ENCODE measurements at regions not wholly inside any gene's neighbourhood (a gene's known extent, or its start where the extent isn't known, plus 50 kb on each side); places are given as distances from the start of the nearest gene placed in this dataset.

- Histone ChIP-seq H4K20me1 (ENCODE audit: control insufficient read depth, insufficient read depth, low read depth, low read length) (no peaks in the 10 kb centered on the region), H3K4me2 (ENCODE audit: low read length) (no peak overlapping the region), H3F3A (ENCODE audit: control insufficient read depth, insufficient read depth) (no peaks in the 10 kb centered on the region), H3K9me3 (ENCODE audit: control insufficient read depth, insufficient read depth, low read length) (no peaks in the 10 kb centered on the region), H3K4me1 (ENCODE audit: control insufficient read depth, low read length) (peaks cover 14% of the 10 kb centered on the region), H3K4me3 (ENCODE audit: low read length) (no peak overlapping the region), H3K9me2 (replicated peaks; ENCODE audit: control insufficient read depth, low read length) (no peaks in the 10 kb centered on the region), H3K36me3 (ENCODE audit: control insufficient read depth, low read length) (no peaks in the 10 kb centered on the region), H3K27ac (ENCODE audit: low read depth, low read length) (no peak overlapping the region), H3K79me2 (ENCODE audit: control insufficient read depth, low read length) (no peaks in the 10 kb centered on the region), H3K27me3 (ENCODE audit: control insufficient read depth, low read length) (no peaks in the 10 kb centered on the region)
- no peak for TF ChIP-seq EZH2phosphoT487 (IDR thresholded peaks at IDR 0.05; ENCODE audit: borderline replicate concordance, low read length)
- TF ChIP-seq CTCF (IDR thresholded peaks at IDR 0.05; ENCODE audit: low read depth, low read length, poor library complexity, severe bottlenecking) = no peak
Measured at GRCh38 chr5:135195270-135195608, 161.2 kb upstream of the PITX1 start.

- Histone ChIP-seq H3F3A (ENCODE audit: control insufficient read depth, insufficient read depth) (no peaks in the 10 kb centered on the region), H3K4me2 (ENCODE audit: low read length) (no peak overlapping the region), H3K4me1 (ENCODE audit: control insufficient read depth, low read length) (peaks cover 14% of the 10 kb centered on the region), H3K4me3 (ENCODE audit: low read length) (no peak overlapping the region), H3K36me3 (ENCODE audit: control insufficient read depth, low read length) (no peaks in the 10 kb centered on the region), H3K79me2 (ENCODE audit: control insufficient read depth, low read length) (no peaks in the 10 kb centered on the region), H4K20me1 (ENCODE audit: control insufficient read depth, insufficient read depth, low read depth, low read length) (no peaks in the 10 kb centered on the region), H3K9me3 (ENCODE audit: control insufficient read depth, insufficient read depth, low read length) (no peaks in the 10 kb centered on the region), H3K27ac (ENCODE audit: low read depth, low read length) (no peak overlapping the region), H3K9me2 (replicated peaks; ENCODE audit: control insufficient read depth, low read length) (no peaks in the 10 kb centered on the region), H3K27me3 (ENCODE audit: control insufficient read depth, low read length) (no peaks in the 10 kb centered on the region)
- TF ChIP-seq CTCF (IDR thresholded peaks at IDR 0.05; ENCODE audit: low read depth, low read length, poor library complexity, severe bottlenecking) = no peak
- no peak for TF ChIP-seq EZH2phosphoT487 (IDR thresholded peaks at IDR 0.05; ENCODE audit: borderline replicate concordance, low read length)
Measured at GRCh38 chr5:135194573-135195269, 160.7 kb upstream of the PITX1 start.

- peaks cover 14% of the 10 kb centered on the region for H3K4me1 ChIP-seq (ENCODE audit: control insufficient read depth, low read length)
- no peak overlapping the region for H3K27ac ChIP-seq (ENCODE audit: low read depth, low read length)
- no peaks in the 10 kb centered on the region for H3K79me2 ChIP-seq (ENCODE audit: control insufficient read depth, low read length)
- no peaks in the 10 kb centered on the region for H3K9me3 ChIP-seq (ENCODE audit: control insufficient read depth, insufficient read depth, low read length)
- no peak overlapping the region for H3K4me2 ChIP-seq (ENCODE audit: low read length)
- no peaks in the 10 kb centered on the region for H3K27me3 ChIP-seq (ENCODE audit: control insufficient read depth, low read length)
- no peaks in the 10 kb centered on the region for H4K20me1 ChIP-seq (ENCODE audit: control insufficient read depth, insufficient read depth, low read depth, low read length)
- H3K9me2 ChIP-seq (replicated peaks; ENCODE audit: control insufficient read depth, low read length) = no peaks in the 10 kb centered on the region
- no peaks in the 10 kb centered on the region for H3K36me3 ChIP-seq (ENCODE audit: control insufficient read depth, low read length)
- no peaks in the 10 kb centered on the region for H3F3A ChIP-seq (ENCODE audit: control insufficient read depth, insufficient read depth)
- H3K4me3 ChIP-seq (ENCODE audit: low read length) = no peak overlapping the region
- TF ChIP-seq CTCF (IDR thresholded peaks at IDR 0.05; ENCODE audit: low read depth, low read length, poor library complexity, severe bottlenecking) (no peak), EZH2phosphoT487 (IDR thresholded peaks at IDR 0.05; ENCODE audit: borderline replicate concordance, low read length) (no peak)
Measured at GRCh38 chr5:135194126-135194488, 160.1 kb upstream of the PITX1 start.
